Keratinocyte (primary cell): ENCODE measurements at regions not wholly inside any gene's neighbourhood (a gene's known extent, or its start where the extent isn't known, plus 50 kb on each side); places are given as distances from the start of the nearest gene placed in this dataset.

ENCODE experiments used
- DNase-seq: peaks from one replicate; pipeline ENCODE4 v3.0.0-alpha.2; 2011; ENCODE audit warnings: low read depth, missing footprints, low spot score
- FAIRE-seq: peaks from 2 replicates; lab custom pipeline; 2011; peaks lifted over from hg19 to GRCh38; lab: Jason Lieb, UNC
- H2AFZ ChIP-seq: 2 replicates; pipeline ENCODE4 v1.6.0; 2012; ENCODE audit warnings: low read length, control low read depth, inconsistent platforms; ENCODE audit not compliant: control insufficient read depth
- H3K27ac ChIP-seq: 2 replicates; pipeline ENCODE4 v1.5.1; 2011; ENCODE audit warnings: low read length; ENCODE audit not compliant: control insufficient read depth, insufficient read depth
- H3K27me3 ChIP-seq: 3 replicates; pipeline ENCODE4 v1.6.0; 2011; ENCODE audit warnings: low read length; ENCODE audit not compliant: control insufficient read depth, insufficient read depth; ENCODE audit errors: extremely low read depth
- H3K36me3 ChIP-seq, 2 experiments: 2 replicates in 1 of 2; 3 replicates in 1 of 2; pipeline ENCODE4 v1.5.1; 2011; ENCODE audit warnings: low read length in 2 of 2, mild to moderate bottlenecking in 1 of 2; ENCODE audit not compliant: control insufficient read depth in 2 of 2, insufficient read depth in 2 of 2; ENCODE audit errors: extremely low read depth in 1 of 2
- H3K4me1 ChIP-seq: 3 replicates; pipeline ENCODE4 v1.5.1; 2011; ENCODE audit warnings: low read length; ENCODE audit not compliant: control insufficient read depth, insufficient read depth; ENCODE audit errors: extremely low read depth
- H3K4me2 ChIP-seq: 3 replicates; pipeline ENCODE4 v1.6.0; 2011; ENCODE audit warnings: low read depth, low read length; ENCODE audit not compliant: control insufficient read depth, insufficient read depth; ENCODE audit errors: extremely low read depth
- H3K4me3 ChIP-seq, 3 experiments: fragments of 200-600 bp in 1 of 3; sonication (generic) in 1 of 3; 2 replicates in 2 of 3; 3 replicates in 1 of 3; pipeline ENCODE4 v1.5.1; 2011 to 2016; ENCODE audit warnings: low read length in 3 of 3, mild to moderate bottlenecking in 3 of 3, control low read depth in 2 of 3, inconsistent platforms in 1 of 3, low read depth in 1 of 3, mixed read lengths in 1 of 3, mixed run types in 1 of 3, moderate library complexity in 1 of 3; ENCODE audit not compliant: control insufficient read depth in 2 of 3, insufficient read depth in 2 of 3; ENCODE audit errors: extremely low read depth in 1 of 3
- H3K79me2 ChIP-seq: 2 replicates; pipeline ENCODE4 v1.6.0; 2012; ENCODE audit warnings: low read length; ENCODE audit not compliant: control insufficient read depth, insufficient read depth
- H3K9ac ChIP-seq: 3 replicates; pipeline ENCODE4 v1.6.0; 2011; ENCODE audit warnings: low read length; ENCODE audit not compliant: control insufficient read depth, insufficient read depth; ENCODE audit errors: extremely low read depth
- H3K9me1 ChIP-seq: 3 replicates; pipeline ENCODE4 v1.6.0; 2011; ENCODE audit warnings: low read length; ENCODE audit not compliant: control insufficient read depth, insufficient read depth; ENCODE audit errors: extremely low read depth
- H3K9me3 ChIP-seq: 2 replicates; pipeline ENCODE4 v1.5.1; 2012; ENCODE audit warnings: low read depth, low read length; ENCODE audit not compliant: control insufficient read depth
- H4K20me1 ChIP-seq: 3 replicates; pipeline ENCODE4 v1.6.0; 2011; ENCODE audit warnings: low read length; ENCODE audit not compliant: control insufficient read depth, insufficient read depth; ENCODE audit errors: extremely low read depth
- EZH2 ChIP-seq: IDR thresholded peaks from one replicate; pipeline ENCODE4 v1.6.1; 2012; ENCODE audit warnings: inconsistent platforms, mild to moderate bottlenecking, low read length, moderate library complexity
- dilution Hi-C: fragments of 300-500 bp; cut with MboI; formaldehyde crosslinking; loops from one replicate; pipeline ENCODE4 v1.7.0; 2020; ENCODE audit warnings: low sequenced_read_pairs; ENCODE audit not compliant: extremely low pct_ligation_motif_present
- TF ChIP-seq, protein P1 (sequence below), 3 experiments: IDR thresholded peaks in 1 of 3; conservative IDR thresholded peaks in 1 of 3; optimal IDR thresholded peaks in 1 of 3; 2 replicates in 2 of 3; 3 replicates in 1 of 3; pipeline versions ENCODE3 to v1.5.1; 2011; ENCODE audit warnings: low read length in 3 of 3, mild to moderate bottlenecking in 3 of 3, moderate library complexity in 2 of 3, control low read depth in 1 of 3, inconsistent platforms in 1 of 3; ENCODE audit not compliant: insufficient read depth in 2 of 3; ENCODE audit errors: extremely low read depth in 1 of 3

DNA sequence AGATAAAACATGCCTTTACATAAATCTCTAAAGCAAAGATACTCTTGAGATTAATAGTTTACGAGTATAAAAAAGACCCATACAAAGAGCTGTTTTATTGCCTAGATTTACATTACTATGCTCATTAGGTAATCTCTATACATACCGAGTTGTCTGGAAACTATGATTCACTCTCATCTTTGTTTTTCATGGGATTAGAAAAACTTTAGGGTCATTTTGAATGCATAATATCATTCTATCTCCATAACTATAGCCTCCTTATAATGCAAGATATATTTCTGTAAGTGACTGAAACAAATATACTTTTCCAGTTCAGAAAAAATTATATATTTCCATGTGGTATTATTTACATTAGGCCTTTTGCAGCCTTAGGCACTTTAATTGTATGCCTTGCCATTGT lies 1088.7 kb upstream of the ARRDC3 start:
- Histone ChIP-seq H3K36me3 (no peaks in the 10 kb centered on the region), H3K4me1 (no peaks in the 10 kb centered on the region), H3K9me1 (no peaks in the 10 kb centered on the region), H3K27ac (no peak overlapping the region), H3K9me3 (no peaks in the 10 kb centered on the region), H3K27me3 (no peaks in the 10 kb centered on the region), H4K20me1 (no peaks in the 10 kb centered on the region), H3K4me2 (no peak overlapping the region), H3K79me2 (no peaks in the 10 kb centered on the region), H2AFZ (no peak overlapping the region), H3K9ac (no peak overlapping the region), H3K4me3 (no peak overlapping the region)
- dilution Hi-C loops = no loop called here
- TF ChIP-seq, protein P1, sequence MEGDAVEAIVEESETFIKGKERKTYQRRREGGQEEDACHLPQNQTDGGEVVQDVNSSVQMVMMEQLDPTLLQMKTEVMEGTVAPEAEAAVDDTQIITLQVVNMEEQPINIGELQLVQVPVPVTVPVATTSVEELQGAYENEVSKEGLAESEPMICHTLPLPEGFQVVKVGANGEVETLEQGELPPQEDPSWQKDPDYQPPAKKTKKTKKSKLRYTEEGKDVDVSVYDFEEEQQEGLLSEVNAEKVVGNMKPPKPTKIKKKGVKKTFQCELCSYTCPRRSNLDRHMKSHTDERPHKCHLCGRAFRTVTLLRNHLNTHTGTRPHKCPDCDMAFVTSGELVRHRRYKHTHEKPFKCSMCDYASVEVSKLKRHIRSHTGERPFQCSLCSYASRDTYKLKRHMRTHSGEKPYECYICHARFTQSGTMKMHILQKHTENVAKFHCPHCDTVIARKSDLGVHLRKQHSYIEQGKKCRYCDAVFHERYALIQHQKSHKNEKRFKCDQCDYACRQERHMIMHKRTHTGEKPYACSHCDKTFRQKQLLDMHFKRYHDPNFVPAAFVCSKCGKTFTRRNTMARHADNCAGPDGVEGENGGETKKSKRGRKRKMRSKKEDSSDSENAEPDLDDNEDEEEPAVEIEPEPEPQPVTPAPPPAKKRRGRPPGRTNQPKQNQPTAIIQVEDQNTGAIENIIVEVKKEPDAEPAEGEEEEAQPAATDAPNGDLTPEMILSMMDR (optimal IDR thresholded peaks at IDR 0.05 in 1 of 3, IDR thresholded peaks at IDR 0.05 in 1 of 3, conservative IDR thresholded peaks at IDR 0.05 in 1 of 3; ENCODE audit: extremely low read depth in 1 of 3, insufficient read depth in 2 of 3, low read length in 3 of 3) = no peak
- no peak for TF ChIP-seq EZH2
- FAIRE-seq (no peak), DNase-seq (no peak)

DNA sequence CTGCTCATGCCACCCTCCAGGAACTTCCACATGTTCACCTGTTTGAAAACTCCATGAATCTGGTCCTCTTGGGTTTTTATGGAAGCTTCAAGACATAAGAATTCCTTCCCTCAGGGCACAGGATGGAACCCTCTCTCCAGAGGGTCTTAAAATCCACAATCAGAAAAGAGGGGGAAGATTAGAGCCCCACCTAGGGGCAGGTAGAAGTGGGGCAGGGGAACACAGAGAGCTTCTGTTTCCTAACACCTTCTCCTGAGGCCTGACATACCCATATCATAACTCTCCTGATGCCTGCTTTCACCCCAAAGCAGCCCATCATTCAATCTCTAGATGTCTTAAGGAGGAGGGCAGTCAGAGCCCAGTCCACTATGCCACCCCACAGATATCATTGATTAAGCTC lies 1087.7 kb upstream of the ARRDC3 start:
- H3K9ac ChIP-seq = no peak overlapping the region
- no peaks in the 10 kb centered on the region for H3K79me2 ChIP-seq
- no peaks in the 10 kb centered on the region for H3K36me3 ChIP-seq
- H3K4me2 ChIP-seq = no peak overlapping the region
- no peak for DNase-seq
- no peaks in the 10 kb centered on the region for H3K4me1 ChIP-seq
- FAIRE-seq = no peak
- H3K4me3 ChIP-seq = no peak overlapping the region
- no peaks in the 10 kb centered on the region for H3K9me1 ChIP-seq
- dilution Hi-C loops = no loop called here
- H3K27ac ChIP-seq = no peak overlapping the region
- no peaks in the 10 kb centered on the region for H3K9me3 ChIP-seq
- H4K20me1 ChIP-seq = no peaks in the 10 kb centered on the region
- TF ChIP-seq, protein P1 (optimal IDR thresholded peaks at IDR 0.05 in 1 of 3, IDR thresholded peaks at IDR 0.05 in 1 of 3, conservative IDR thresholded peaks at IDR 0.05 in 1 of 3; ENCODE audit: extremely low read depth in 1 of 3, insufficient read depth in 2 of 3, low read length in 3 of 3) = no peak
- TF ChIP-seq EZH2 = no peak
- no peak overlapping the region for H2AFZ ChIP-seq
- H3K27me3 ChIP-seq = no peaks in the 10 kb centered on the region
